HG03565 (cell line): ENCODE measurements at regions not wholly inside any gene's neighbourhood (a gene's known extent, or its start where the extent isn't known, plus 50 kb on each side); places are given as distances from the start of the nearest gene placed in this dataset.

Experiments used
- ATAC-seq: cut with Tn5 transposase; IDR thresholded peaks from one replicate; pipeline ENCODE4 v1.9.1; 2021; ENCODE audit warnings: mild to moderate bottlenecking, moderate library complexity; ENCODE audit not compliant: unreplicated experiment

DNA sequence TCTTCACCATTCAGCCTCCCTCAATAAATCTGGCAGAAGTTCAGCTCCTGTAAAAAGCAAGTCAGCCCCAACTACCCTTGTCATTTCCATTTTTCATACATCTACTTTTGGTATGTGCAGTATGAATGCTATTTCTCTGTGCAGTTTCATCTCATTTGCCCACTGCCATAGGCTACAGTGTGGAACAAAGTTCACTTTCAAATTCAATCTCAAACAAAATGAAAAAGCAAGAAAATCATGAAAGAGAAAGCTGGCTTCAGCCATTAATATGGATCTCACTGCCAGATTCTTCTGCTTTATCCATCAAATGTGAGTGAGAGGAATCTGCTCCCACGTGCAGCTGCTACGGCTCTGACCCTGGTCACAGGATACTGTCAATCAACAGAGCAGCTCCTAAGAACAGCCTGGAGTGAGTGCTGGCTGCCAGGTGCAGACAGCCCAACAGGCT lies 494.2 kb downstream of the ZNF608 start:
- no peak for ATAC-seq

- ATAC-seq, result no peak
These were observed 501.2 kb downstream of the ZNF608 start for GRCh38 chr5:124245276-124245675.

DNA sequence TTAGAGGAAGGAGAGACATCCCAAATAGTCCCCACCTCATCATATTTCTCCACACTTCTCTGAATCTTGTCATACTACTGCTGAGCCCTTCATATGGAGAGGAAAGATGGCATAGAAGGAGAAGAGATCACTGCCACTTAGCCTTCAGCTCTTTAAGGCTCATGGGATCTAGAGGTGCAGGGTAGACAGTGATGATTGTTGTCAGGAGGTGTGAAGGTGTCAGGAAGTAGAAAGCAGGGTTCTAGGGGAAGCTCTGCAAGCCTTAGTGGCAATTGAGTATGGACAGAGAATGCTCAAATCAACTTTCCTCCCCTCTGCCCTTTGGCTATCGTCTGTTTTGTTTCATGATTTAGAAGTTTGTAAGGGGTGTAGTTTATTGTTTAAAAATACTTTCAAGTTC lies 505.7 kb downstream of the ZNF608 start:
- ATAC-seq, result no peak

DNA sequence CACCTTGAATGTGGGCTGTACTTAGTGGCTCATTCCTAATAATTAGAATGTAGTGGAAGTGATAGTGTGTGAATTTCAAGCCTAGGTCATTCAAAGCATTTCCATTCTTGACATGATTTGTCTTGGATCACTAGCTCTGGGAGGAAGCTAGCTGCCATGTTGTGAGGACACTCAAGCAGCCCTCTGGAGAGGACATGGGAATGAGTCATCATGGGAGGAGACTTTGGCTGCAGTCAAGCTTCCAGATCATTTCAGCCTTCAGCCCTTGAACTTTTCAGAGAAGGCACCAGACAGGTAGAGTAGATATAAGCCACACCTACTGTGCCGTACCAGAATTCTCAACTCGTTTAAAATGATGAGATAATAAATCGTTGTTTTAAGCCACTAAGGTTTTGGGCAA lies 506.9 kb downstream of the ZNF608 start:
- no peak for ATAC-seq

GRCh38 chr5:124238350-124238749 lies 508.1 kb downstream of the ZNF608 start:
- ATAC-seq, result no peak

DNA sequence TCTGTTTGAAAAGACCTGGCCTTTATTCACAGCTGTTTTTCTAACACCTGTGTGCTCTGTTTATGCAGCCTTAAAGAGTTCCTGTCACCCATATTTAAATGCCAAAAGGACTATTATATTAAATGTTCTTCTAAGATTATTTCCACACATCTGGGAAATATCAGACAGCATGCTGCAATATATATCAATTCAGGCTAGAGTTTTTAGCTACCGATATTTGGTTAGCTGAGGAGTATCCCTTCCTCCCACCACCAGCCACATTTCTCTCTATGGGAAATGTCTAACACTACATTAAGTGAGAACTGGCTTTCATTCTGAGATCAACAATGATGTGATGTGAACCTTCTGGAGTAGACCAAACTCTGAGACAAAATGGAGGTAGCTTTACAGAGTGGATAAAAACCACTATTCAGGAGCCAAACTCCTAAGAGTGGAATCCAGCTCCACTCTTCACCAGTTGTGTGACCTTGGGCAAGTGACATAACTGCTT lies 509.2 kb downstream of the ZNF608 start:
- ATAC-seq, result no peak

- no peak for ATAC-seq
These were observed 509.9 kb downstream of the ZNF608 start for GRCh38 chr5:124236361-124237205.

DNA sequence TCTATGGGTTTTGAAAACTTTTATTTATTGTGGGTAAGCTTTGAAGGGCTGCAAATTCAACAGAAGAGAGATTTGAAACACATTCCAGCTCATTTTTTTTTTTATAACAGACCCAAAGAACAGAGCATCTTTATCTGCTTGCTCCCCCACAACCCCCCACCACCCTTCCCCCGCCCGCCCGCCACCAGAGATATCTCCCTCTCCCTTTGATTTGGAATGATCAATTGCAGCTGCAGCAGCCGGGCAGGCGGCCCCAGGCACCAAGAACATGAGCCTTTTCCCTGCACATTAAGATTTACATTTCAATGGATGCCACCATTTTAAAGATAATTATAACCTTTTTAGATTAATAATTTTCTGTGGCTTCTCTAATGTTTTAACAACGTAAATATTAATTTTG lies 510.9 kb downstream of the ZNF608 start:
- no peak for ATAC-seq

- ATAC-seq, result no peak
These were observed 511.5 kb downstream of the ZNF608 start for GRCh38 chr5:124234770-124235562.

DNA sequence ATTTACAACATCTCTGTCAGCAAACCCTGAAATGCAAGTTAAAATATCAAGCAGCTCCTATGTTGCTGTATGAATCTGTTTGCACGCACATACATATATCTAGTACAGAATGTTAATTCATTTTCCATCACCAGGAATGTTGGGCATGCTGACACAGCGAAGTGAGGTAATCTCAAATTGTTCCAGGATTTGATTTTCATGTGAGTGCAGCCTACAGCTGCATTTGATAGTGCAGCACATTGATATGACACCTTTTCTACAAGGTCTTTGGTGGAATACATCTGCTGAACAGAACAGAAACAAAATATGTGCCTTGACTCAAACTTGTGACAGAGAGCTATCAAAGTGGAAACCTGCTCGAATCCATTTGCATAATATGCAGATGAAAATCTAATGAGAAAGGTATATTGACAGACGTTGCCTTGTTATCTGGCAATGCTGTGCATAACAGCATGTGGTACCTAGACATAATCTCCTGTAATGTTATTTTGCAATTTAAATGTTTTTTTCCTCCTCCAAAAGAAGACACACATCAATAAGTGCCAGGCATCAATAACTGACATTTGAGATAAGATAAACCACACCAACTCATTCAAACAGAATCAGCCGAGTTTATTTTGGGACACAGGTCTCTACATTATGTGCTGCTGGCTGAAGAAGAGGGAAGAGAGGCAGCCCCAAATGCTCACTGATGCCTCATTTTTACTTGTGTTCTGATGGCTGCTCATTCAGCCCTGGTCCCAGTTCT lies 512.2 kb downstream of the ZNF608 start:
- ATAC-seq, result no peak

DNA sequence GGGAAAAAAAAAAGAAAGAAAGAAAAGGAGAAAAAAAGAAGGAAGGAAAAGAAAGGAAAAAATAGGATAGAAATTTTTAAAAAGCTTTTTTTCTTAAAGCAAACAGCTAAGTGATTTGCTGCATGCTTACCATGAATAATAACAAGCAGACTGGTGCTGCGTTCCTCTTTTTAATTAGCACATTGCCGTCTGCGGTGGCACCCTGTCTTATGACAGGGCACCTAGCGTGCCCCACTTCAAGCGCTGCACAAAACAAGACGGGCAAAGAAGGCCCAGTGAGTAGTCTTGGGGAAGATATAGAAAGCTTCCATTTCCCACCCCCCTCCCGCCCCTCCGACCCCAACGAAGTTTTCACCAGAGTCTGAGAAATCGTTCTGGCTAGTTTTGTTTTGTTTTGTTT lies 513.9 kb downstream of the ZNF608 start:
- no peak for ATAC-seq

GRCh38 chr5:124231802-124232201 lies 514.6 kb downstream of the ZNF608 start:
- ATAC-seq, result no peak

GRCh38 chr5:124231230-124231629 lies 515.2 kb downstream of the ZNF608 start:
- no peak for ATAC-seq

DNA sequence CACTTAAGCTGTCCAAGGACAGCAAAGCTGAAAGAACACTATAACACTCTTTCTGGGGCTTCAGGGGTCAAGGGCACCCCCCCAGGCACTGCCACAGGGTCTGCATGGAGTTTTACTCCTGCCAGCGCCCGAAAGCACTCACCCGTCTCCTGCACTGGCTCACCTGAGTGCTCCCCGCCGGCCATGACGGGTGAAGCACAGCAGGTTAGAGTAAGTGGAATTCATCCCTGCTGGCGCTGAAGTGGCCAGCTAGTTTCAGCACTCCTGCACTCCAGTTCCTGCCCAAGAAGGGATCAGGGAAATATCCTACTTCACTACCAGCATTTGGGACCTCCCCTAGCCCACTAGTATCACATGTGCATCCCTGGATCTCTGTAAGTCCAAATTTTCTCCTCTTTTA lies 516.0 kb downstream of the ZNF608 start:
- no peak for ATAC-seq

GRCh38 chr5:124229352-124229751 lies 517.1 kb downstream of the ZNF608 start:
- no peak for ATAC-seq

GRCh38 chr5:124227914-124228313 lies 518.5 kb downstream of the ZNF608 start:
- no peak for ATAC-seq

DNA sequence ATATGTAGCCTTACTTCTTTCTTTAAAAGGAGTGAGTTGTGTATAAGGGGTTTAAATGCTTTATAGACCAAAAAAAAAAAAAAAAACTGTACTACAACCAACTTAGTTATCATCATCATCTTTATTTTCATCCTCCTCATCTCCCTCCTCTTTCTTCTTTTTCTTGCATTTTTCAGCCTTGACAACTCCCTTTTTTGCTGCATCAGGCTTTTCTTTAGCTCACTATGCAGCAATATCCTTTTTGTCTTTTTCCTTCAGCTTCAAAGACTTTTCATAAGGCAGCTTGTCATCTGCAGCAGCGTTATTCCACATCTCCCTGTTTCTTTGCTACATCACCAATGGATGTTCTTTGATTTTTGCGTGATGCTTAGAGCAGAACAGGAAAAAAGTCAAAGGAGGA lies 526.0 kb downstream of the ZNF608 start:
- ATAC-seq, result no peak

DNA sequence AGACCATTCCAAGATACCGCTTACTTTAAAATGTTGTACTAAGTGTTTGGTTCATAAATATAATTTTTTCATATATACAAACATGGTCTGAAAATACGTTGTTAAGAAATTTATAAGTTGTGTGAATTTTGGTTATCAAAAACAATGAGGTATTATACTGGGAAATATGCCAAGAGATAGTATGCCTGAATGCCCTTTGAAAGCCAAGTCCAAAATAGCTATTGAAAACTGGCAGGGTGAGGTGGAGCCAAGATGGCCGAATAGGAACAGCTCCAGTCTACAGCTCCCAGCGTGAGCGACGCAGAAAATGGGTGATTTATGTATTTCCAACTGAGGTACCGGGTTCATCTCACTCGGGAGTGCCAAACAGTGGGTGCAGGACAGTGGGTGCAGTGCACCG lies 533.5 kb downstream of the ZNF608 start:
- no peak for ATAC-seq

- ATAC-seq, result no peak
These were observed 536.1 kb downstream of the ZNF608 start for GRCh38 chr5:124210111-124210910.

DNA sequence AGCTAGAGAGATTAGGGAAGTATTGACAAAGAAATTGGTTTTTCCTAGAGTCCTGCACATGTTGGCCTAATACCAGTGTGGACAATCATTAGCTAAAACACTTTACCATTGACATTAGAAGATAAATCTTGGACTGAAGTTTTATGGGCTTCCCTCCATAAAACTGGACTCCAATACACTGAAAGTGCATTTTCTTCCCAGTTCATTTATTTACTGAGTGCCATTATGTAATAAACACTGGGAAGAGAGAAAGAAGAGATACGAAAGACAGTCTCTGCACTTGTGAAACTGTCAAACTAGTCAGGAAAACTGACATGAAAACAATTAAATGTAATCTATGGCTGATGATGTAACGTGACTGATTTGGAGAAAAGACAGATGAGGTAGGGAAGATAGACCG lies 539.3 kb downstream of the ZNF608 start:
- ATAC-seq, result no peak
